Loucy (cell line): ENCODE measurements at regions not wholly inside any gene's neighbourhood (a gene's known extent, or its start where the extent isn't known, plus 50 kb on each side); places are given as distances from the start of the nearest gene placed in this dataset.

ENCODE experiments used
- EZH2phosphoT487 ChIP-seq: fragments of 200-600 bp; IDR thresholded peaks from 2 replicates; pipeline ENCODE4 v1.6.1; 2018; ENCODE audit warnings: antibody characterized with exemption, mild to moderate bottlenecking, moderate library complexity, borderline replicate concordance
- TF ChIP-seq, protein P1 (sequence below): fragments of 200-600 bp; sonication (generic); conservative IDR thresholded peaks from 2 replicates; pipeline ENCODE4 v1.5.1; 2014; ENCODE audit warnings: mild to moderate bottlenecking, antibody characterized with exemption, low read length

- TF ChIP-seq, protein P1, sequence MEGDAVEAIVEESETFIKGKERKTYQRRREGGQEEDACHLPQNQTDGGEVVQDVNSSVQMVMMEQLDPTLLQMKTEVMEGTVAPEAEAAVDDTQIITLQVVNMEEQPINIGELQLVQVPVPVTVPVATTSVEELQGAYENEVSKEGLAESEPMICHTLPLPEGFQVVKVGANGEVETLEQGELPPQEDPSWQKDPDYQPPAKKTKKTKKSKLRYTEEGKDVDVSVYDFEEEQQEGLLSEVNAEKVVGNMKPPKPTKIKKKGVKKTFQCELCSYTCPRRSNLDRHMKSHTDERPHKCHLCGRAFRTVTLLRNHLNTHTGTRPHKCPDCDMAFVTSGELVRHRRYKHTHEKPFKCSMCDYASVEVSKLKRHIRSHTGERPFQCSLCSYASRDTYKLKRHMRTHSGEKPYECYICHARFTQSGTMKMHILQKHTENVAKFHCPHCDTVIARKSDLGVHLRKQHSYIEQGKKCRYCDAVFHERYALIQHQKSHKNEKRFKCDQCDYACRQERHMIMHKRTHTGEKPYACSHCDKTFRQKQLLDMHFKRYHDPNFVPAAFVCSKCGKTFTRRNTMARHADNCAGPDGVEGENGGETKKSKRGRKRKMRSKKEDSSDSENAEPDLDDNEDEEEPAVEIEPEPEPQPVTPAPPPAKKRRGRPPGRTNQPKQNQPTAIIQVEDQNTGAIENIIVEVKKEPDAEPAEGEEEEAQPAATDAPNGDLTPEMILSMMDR = no peak
- TF ChIP-seq EZH2phosphoT487 = no peak
Observed at GRCh38 chr14:61112506-61112905, 131.5 kb downstream of the SLC38A6 start.
